Bronchial epithelial cell (primary cell): ENCODE measurements at regions not wholly inside any gene's neighbourhood (a gene's known extent, or its start where the extent isn't known, plus 50 kb on each side); places are given as distances from the start of the nearest gene placed in this dataset.

ENCODE experiments used
- DNase-seq: peaks from one replicate; pipeline ENCODE4 v3.0.0-alpha.2; 2010; ENCODE audit warnings: low read depth
- FAIRE-seq: peaks from 2 replicates; lab custom pipeline; 2011; peaks lifted over from hg19 to GRCh38; lab: Jason Lieb, UNC
- H3K27me3 ChIP-seq: 2 replicates; pipeline ENCODE4 v1.5.1; 2011; ENCODE audit warnings: low read length; ENCODE audit not compliant: control insufficient read depth, insufficient read depth
- H3K36me3 ChIP-seq: 2 replicates; pipeline ENCODE4 v1.5.1; 2011; ENCODE audit warnings: low read length; ENCODE audit not compliant: control insufficient read depth, insufficient read depth
- H3K4me3 ChIP-seq: 2 replicates; pipeline ENCODE4 v1.5.1; 2011; ENCODE audit warnings: mild to moderate bottlenecking, low read depth, low read length, control low read depth
- CTCF ChIP-seq: IDR thresholded peaks from 2 replicates; pipeline ENCODE4 v1.5.1; 2011; ENCODE audit warnings: mild to moderate bottlenecking, moderate library complexity, low read length, control low read depth, inconsistent platforms; ENCODE audit not compliant: insufficient read depth, severe bottlenecking

DNA sequence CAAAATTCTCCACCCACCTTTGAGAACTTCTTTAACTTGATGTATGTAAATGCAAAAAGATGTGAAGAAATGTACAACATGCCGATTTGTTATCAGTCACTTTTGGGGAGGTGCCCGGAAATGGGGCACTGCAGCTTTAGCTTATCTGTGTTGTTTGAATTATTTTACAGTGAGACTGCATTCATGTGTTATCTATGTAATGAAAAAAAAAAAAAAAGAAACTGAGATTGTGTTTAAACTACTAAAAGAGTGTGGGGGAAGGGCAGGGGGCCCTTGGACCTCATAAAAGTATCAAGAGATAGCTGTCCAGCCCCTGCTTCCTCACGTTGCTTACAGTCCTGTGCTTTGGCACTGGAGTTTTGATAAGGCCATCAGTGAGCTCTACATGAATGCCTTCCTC is 259.4 kb downstream of the STK31 start:
- DNase-seq (no peak), FAIRE-seq (no peak)
- TF ChIP-seq CTCF = no peak
- Histone ChIP-seq H3K4me3 (no peak overlapping the region), H3K36me3 (no peaks in the 10 kb centered on the region), H3K27me3 (no peaks in the 10 kb centered on the region)

- H3K4me3 ChIP-seq = no peak overlapping the region
- FAIRE-seq = no peak
- DNase-seq = no peak
- TF ChIP-seq CTCF = no peak
- no peaks in the 10 kb centered on the region for H3K27me3 ChIP-seq
- H3K36me3 ChIP-seq = no peaks in the 10 kb centered on the region
Observed at GRCh38 chr7:23970193-23970592, 260.2 kb downstream of the STK31 start.

GRCh38 chr7:23971031-23971430 is 261.0 kb downstream of the STK31 start:
- DNase-seq = no peak
- FAIRE-seq = no peak
- H3K36me3 ChIP-seq = no peaks in the 10 kb centered on the region
- H3K4me3 ChIP-seq = no peak overlapping the region
- no peak for TF ChIP-seq CTCF
- no peaks in the 10 kb centered on the region for H3K27me3 ChIP-seq

DNA sequence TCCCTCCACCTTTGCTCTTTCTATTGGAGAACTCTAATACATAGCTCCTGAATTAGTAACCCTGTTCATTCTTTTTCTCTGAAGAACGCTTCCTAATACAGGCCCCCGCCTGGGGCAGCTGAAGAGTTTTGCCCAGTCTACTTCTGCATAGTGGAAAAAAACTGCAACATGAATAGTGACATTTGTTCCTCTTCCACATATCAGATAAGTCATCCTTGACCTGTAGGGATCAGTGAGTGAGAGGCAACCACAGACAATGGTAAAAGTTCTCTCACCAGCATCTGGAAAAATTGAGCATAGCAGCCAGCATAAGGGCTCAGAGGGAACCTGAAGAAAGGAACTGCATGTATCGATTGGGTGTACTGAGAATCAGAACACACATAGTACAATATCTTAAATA is 262.0 kb downstream of the STK31 start:
- DNase-seq (no peak), FAIRE-seq (no peak)
- H3K4me3 ChIP-seq = no peak overlapping the region
- no peaks in the 10 kb centered on the region for H3K36me3 ChIP-seq
- H3K27me3 ChIP-seq = no peaks in the 10 kb centered on the region
- TF ChIP-seq CTCF = no peak

GRCh38 chr7:23973264-23973663 is 263.2 kb downstream of the STK31 start:
- no peak for TF ChIP-seq CTCF
- Histone ChIP-seq H3K4me3 (no peak overlapping the region), H3K36me3 (no peaks in the 10 kb centered on the region), H3K27me3 (no peaks in the 10 kb centered on the region)
- no peak for DNase-seq
- no peak for FAIRE-seq

DNA sequence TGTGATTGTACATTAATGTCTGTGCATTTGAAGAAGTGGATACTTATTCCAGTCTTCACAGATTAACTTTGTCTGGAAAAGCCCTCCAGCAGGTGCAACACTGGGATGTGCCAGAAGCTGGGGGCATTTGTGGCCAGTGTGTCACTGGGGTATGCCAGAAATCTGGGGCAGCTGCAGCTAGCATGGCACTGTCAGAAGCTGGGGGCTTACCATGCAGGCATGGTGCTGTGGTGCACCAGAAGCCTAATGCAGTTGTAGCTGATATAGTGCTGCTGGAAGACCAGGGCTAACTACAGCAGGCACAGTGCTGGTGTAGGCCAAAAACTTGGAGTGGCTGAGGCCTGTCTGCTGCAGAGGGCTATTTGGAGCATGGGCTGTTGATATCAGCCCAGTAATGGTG is 270.1 kb downstream of the STK31 start:
- H3K27me3 ChIP-seq = no peaks in the 10 kb centered on the region
- FAIRE-seq (no peak), DNase-seq (no peak)
- no peak overlapping the region for H3K4me3 ChIP-seq
- H3K36me3 ChIP-seq = no peaks in the 10 kb centered on the region
- no peak for TF ChIP-seq CTCF
